ENCODE measurements at regions not wholly inside any gene's neighbourhood (a gene's known extent, or its start where the extent isn't known, plus 50 kb on each side); places are given as distances from the start of the nearest gene placed in this dataset.

- TF ChIP-seq, protein P1, sequence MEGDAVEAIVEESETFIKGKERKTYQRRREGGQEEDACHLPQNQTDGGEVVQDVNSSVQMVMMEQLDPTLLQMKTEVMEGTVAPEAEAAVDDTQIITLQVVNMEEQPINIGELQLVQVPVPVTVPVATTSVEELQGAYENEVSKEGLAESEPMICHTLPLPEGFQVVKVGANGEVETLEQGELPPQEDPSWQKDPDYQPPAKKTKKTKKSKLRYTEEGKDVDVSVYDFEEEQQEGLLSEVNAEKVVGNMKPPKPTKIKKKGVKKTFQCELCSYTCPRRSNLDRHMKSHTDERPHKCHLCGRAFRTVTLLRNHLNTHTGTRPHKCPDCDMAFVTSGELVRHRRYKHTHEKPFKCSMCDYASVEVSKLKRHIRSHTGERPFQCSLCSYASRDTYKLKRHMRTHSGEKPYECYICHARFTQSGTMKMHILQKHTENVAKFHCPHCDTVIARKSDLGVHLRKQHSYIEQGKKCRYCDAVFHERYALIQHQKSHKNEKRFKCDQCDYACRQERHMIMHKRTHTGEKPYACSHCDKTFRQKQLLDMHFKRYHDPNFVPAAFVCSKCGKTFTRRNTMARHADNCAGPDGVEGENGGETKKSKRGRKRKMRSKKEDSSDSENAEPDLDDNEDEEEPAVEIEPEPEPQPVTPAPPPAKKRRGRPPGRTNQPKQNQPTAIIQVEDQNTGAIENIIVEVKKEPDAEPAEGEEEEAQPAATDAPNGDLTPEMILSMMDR (IDR thresholded peaks at IDR 0.05), result no peak
These were observed 67.5 kb upstream of the TES start for GRCh38 chr7:116142850-116143249.

GRCh38 chr7:116145245-116145852 lies 65.0 kb upstream of the TES start:
- TF ChIP-seq, protein P1 (IDR thresholded peaks at IDR 0.05), result no peak

GRCh38 chr7:116148108-116148507 lies 62.2 kb upstream of the TES start:
- TF ChIP-seq, protein P1 (IDR thresholded peaks at IDR 0.05), result no peak

DNA sequence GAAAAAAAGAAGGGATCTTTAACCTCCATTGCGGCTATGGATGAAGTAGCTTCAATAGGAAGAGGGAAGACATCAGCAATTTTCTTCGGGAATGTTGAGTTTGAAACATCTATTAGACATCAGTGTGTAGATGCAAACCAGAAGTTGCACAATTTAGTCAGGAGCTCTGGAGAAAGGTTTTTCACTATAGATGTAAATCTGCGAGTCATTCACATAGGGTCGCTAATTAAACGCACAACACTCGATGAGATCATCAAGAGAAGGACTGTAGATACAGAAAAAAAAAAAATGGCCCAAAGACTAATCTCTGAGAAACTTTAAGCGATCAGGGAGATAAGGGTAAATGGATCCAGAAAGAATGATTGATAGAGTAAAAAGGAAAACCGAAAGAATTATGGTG lies 61.7 kb upstream of the TES start:
- TF ChIP-seq, protein P1 (IDR thresholded peaks at IDR 0.05), result no peak

DNA sequence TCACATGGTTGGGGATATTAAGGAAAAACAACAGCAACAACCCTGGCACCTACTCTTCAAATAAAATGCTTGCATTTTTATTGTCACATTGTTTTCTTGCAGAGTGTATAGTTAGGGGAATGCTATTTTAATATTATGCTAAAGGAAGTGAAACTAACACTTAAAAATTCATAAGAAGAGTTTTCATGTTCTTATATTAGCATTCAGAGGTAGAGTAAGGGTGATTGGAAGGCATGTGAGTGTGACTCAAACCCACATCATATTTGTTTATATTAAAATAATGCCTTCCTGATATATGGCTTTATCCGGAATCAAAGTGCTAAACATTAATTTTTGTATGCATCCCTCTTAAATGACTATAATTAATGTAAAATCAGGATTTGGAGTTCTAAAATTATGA lies 59.8 kb upstream of the TES start:
- TF ChIP-seq, protein P1 (IDR thresholded peaks at IDR 0.05), result no peak

DNA sequence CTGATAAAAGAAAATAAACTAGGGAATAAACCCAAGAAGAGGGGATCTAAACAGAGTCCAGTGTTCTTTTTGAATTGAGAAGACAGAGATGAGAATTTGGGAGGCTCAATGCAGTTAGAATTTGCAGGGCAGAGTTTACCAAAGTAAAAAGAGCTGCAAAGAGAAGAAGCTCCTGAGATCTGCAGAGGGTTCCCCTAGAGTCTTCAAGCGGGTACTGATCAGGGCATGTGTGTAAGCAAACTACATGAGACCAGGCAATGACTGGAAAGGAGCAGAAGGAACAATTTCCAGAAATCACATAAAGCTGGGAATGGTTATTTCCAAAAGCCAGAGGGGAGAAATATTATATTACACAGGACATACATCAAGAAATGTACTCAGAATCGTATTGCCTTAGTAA lies 58.1 kb upstream of the TES start:
- TF ChIP-seq, protein P1 (IDR thresholded peaks at IDR 0.05), result no peak

DNA sequence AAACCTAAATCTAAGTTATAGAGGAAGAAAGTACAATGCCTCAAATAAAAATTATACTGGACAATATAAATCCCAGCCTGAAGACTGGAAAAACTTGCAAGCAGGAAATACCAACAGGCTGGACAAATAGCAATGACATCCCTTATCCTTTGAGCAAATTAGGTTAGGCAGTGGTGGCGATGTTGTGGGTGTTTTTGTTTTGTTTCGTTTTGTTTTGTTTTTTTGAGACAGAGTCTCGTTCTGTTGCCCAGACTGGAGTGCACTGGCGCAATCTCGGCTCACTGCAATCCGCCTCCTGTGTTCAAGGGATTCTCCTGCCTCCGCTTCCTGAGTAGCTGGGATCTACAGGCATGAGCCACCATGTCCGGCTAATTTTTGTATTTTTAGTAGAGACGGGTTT lies 57.3 kb upstream of the TES start:
- TF ChIP-seq, protein P1 (IDR thresholded peaks at IDR 0.05), result no peak

DNA sequence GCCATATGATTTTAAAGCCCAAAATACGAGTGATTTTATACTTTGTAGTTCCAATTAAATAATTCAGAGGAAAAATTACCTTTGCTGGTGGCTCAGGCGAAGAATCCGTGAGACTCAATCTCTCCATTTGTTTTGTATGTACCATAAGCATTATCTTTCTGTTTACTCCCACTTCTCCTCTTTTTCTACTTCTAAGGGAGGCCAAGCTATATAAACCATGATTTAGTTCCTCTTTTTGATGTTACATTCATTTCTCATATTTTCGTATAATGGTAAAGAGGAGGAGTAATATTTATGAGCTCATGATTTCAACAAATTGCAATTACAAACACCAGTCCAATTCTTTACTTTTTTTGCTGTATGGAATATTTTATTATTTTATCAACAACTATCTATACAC lies 50.6 kb upstream of the TES start:
- TF ChIP-seq, protein P1 (IDR thresholded peaks at IDR 0.05), result no peak

All from LNCAP (cell line).